ENCODE measurements at regions not wholly inside any gene's neighbourhood (a gene's known extent, or its start where the extent isn't known, plus 50 kb on each side); places are given as distances from the start of the nearest gene placed in this dataset.
"Not testable (repeated sequence)": the region's sequence is repeated elsewhere in the genome, so short reads cannot be mapped to it uniquely, and the experiment has no call there.

- DNase-seq (ENCODE audit: low spot score) = no peak
- TF ChIP-seq CTCF (IDR thresholded peaks at IDR 0.05; ENCODE audit: borderline replicate concordance, control extremely low read depth, extremely low read depth, insufficient read depth, missing control alignments) = no peak
- in situ Hi-C loops (cut with MboI; ENCODE audit: low sequenced_read_pairs, unreplicated experiment) = no loop called here
Measured at GRCh38 chr9:107838766-107839165, 349.2 kb upstream of the KLF4 start.

GRCh38 chr9:107836300-107836699 lies 346.7 kb upstream of the KLF4 start:
- no peak for DNase-seq (ENCODE audit: low spot score)
- in situ Hi-C loops (cut with MboI; ENCODE audit: low sequenced_read_pairs, unreplicated experiment) = no loop called here
- no peak for TF ChIP-seq CTCF (IDR thresholded peaks at IDR 0.05; ENCODE audit: borderline replicate concordance, control extremely low read depth, extremely low read depth, insufficient read depth, missing control alignments)

GRCh38 chr9:107833295-107833694 lies 343.7 kb upstream of the KLF4 start:
- in situ Hi-C loops (cut with MboI; ENCODE audit: low sequenced_read_pairs, unreplicated experiment) = no loop called here
- DNase-seq (ENCODE audit: low spot score) = no peak
- no peak for TF ChIP-seq CTCF (IDR thresholded peaks at IDR 0.05; ENCODE audit: borderline replicate concordance, control extremely low read depth, extremely low read depth, insufficient read depth, missing control alignments)

- in situ Hi-C loops (cut with MboI; ENCODE audit: low sequenced_read_pairs, unreplicated experiment) = no loop called here
- TF ChIP-seq CTCF (IDR thresholded peaks at IDR 0.05; ENCODE audit: borderline replicate concordance, control extremely low read depth, extremely low read depth, insufficient read depth, missing control alignments) = no peak
- DNase-seq (ENCODE audit: low spot score) = no peak
Measured at GRCh38 chr9:107832871-107833270, 343.3 kb upstream of the KLF4 start.

GRCh38 chr9:107830479-107830878 lies 340.9 kb upstream of the KLF4 start:
- DNase-seq (ENCODE audit: low spot score) = no peak
- TF ChIP-seq CTCF (IDR thresholded peaks at IDR 0.05; ENCODE audit: borderline replicate concordance, control extremely low read depth, extremely low read depth, insufficient read depth, missing control alignments) = no peak
- in situ Hi-C loops (cut with MboI; ENCODE audit: low sequenced_read_pairs, unreplicated experiment) = no loop called here

GRCh38 chr9:107827884-107828283 lies 338.3 kb upstream of the KLF4 start:
- no peak for TF ChIP-seq CTCF (IDR thresholded peaks at IDR 0.05; ENCODE audit: borderline replicate concordance, control extremely low read depth, extremely low read depth, insufficient read depth, missing control alignments)
- in situ Hi-C loops (cut with MboI; ENCODE audit: low sequenced_read_pairs, unreplicated experiment) = no loop called here
- DNase-seq (ENCODE audit: low spot score) = no peak

- no peak for DNase-seq (ENCODE audit: low spot score)
- in situ Hi-C loops (cut with MboI; ENCODE audit: low sequenced_read_pairs, unreplicated experiment) = no loop called here
- no peak for TF ChIP-seq CTCF (IDR thresholded peaks at IDR 0.05; ENCODE audit: borderline replicate concordance, control extremely low read depth, extremely low read depth, insufficient read depth, missing control alignments)
Measured at GRCh38 chr9:107827304-107827703, 337.7 kb upstream of the KLF4 start.

GRCh38 chr9:107826688-107826983 lies 337.1 kb upstream of the KLF4 start:
- in situ Hi-C loops (cut with MboI; ENCODE audit: low sequenced_read_pairs, unreplicated experiment); DNase-seq (ENCODE audit: low spot score): not testable (repeated sequence)
